H7 (cell line): ENCODE measurements at regions not wholly inside any gene's neighbourhood (a gene's known extent, or its start where the extent isn't known, plus 50 kb on each side); places are given as distances from the start of the nearest gene placed in this dataset.

Experiments used
- DNase-seq: peaks from one replicate; pipeline ENCODE4 v3.0.0; 2012
- H3K27me3 ChIP-seq: 2 replicates; pipeline ENCODE4 v1.6.0; 2011; ENCODE audit warnings: mild to moderate bottlenecking, low read length; ENCODE audit not compliant: control insufficient read depth, insufficient read depth
- H3K36me3 ChIP-seq: replicated peaks from 2 replicates; pipeline ENCODE4 v1.5.1; 2011; ENCODE audit warnings: low read length; ENCODE audit not compliant: control insufficient read depth, insufficient read depth
- H3K4me3 ChIP-seq: 2 replicates; pipeline ENCODE4 v1.5.1; 2011; ENCODE audit warnings: low read depth, mild to moderate bottlenecking, control low read depth, low read length, moderate library complexity; ENCODE audit not compliant: insufficient read depth

- Histone ChIP-seq H3K36me3 (no peaks in the 10 kb centered on the region), H3K4me3 (no peak overlapping the region), H3K27me3 (no peaks in the 10 kb centered on the region)
- no peak for DNase-seq
Measured at GRCh38 chr2:128578406-128579390, 260.0 kb upstream of the HS6ST1 start.

- DNase-seq, result no peak
- Histone ChIP-seq H3K27me3 (no peaks in the 10 kb centered on the region), H3K4me3 (no peak overlapping the region), H3K36me3 (no peaks in the 10 kb centered on the region)
Measured at GRCh38 chr2:128579825-128580224, 261.2 kb upstream of the HS6ST1 start.

- Histone ChIP-seq H3K36me3 (no peaks in the 10 kb centered on the region), H3K4me3 (no peak overlapping the region), H3K27me3 (no peaks in the 10 kb centered on the region)
- no peak for DNase-seq
Measured at GRCh38 chr2:128580988-128581848, 262.6 kb upstream of the HS6ST1 start.

- Histone ChIP-seq H3K27me3 (no peaks in the 10 kb centered on the region), H3K4me3 (no peak overlapping the region), H3K36me3 (no peaks in the 10 kb centered on the region)
- peak; percentile 22 for DNase-seq
Measured at GRCh38 chr2:128581849-128582244, 263.2 kb upstream of the HS6ST1 start.

GRCh38 chr2:128584296-128584890 is 265.7 kb upstream of the HS6ST1 start:
- Histone ChIP-seq H3K27me3 (no peaks in the 10 kb centered on the region), H3K36me3 (no peaks in the 10 kb centered on the region), H3K4me3 (no peak overlapping the region)
- DNase-seq, result no peak

GRCh38 chr2:128585706-128586105 is 267.0 kb upstream of the HS6ST1 start:
- no peak for DNase-seq

GRCh38 chr2:128589681-128590080 is 271.0 kb upstream of the HS6ST1 start:
- no peak overlapping the region for H3K4me3 ChIP-seq
- peak; percentile 80 for DNase-seq
- no peaks in the 10 kb centered on the region for H3K36me3 ChIP-seq
- H3K27me3 ChIP-seq, result no peaks in the 10 kb centered on the region

More at GRCh38 chr2:128585706-128586105, 267.0 kb upstream of the HS6ST1 start:
- no peaks in the 10 kb centered on the region for H3K36me3 ChIP-seq
- H3K27me3 ChIP-seq, result no peaks in the 10 kb centered on the region
- no peak overlapping the region for H3K4me3 ChIP-seq

- no peak overlapping the region for H3K4me3 ChIP-seq
- DNase-seq, result no peak
- H3K27me3 ChIP-seq, result no peaks in the 10 kb centered on the region
- H3K36me3 ChIP-seq, result no peaks in the 10 kb centered on the region
Measured at GRCh38 chr2:128590309-128591021, 271.8 kb upstream of the HS6ST1 start.

GRCh38 chr2:128591022-128591860 is 272.6 kb upstream of the HS6ST1 start:
- no peak overlapping the region for H3K4me3 ChIP-seq
- H3K27me3 ChIP-seq, result no peaks in the 10 kb centered on the region
- H3K36me3 ChIP-seq, result no peaks in the 10 kb centered on the region
- DNase-seq, result no peak

- no peak overlapping the region for H3K4me3 ChIP-seq
- H3K27me3 ChIP-seq, result no peaks in the 10 kb centered on the region
- H3K36me3 ChIP-seq, result no peaks in the 10 kb centered on the region
- peak; percentile 80 for DNase-seq
Measured at GRCh38 chr2:128591861-128592822, 273.5 kb upstream of the HS6ST1 start.

- Histone ChIP-seq H3K36me3 (no peaks in the 10 kb centered on the region), H3K4me3 (no peak overlapping the region), H3K27me3 (no peaks in the 10 kb centered on the region)
- no peak for DNase-seq
Measured at GRCh38 chr2:128593518-128593878, 274.8 kb upstream of the HS6ST1 start.

GRCh38 chr2:128593879-128594650 is 275.4 kb upstream of the HS6ST1 start:
- peak; percentile 21 for DNase-seq

More at GRCh38 chr2:128593879-128594650, 275.4 kb upstream of the HS6ST1 start:
- no peaks in the 10 kb centered on the region for H3K36me3 ChIP-seq
- H3K27me3 ChIP-seq, result no peaks in the 10 kb centered on the region
- H3K4me3 ChIP-seq, result no peak overlapping the region
